ENCODE measurements at regions not wholly inside any gene's neighbourhood (a gene's known extent, or its start where the extent isn't known, plus 50 kb on each side); places are given as distances from the start of the nearest gene placed in this dataset.

GRCh38 chr3:76888856-76889255, 151.0 kb upstream of the ROBO2 start:
- intact Hi-C loops (cut with DNase I): no loop called here
- Histone ChIP-seq H3K9me3 (ENCODE audit: control insufficient read depth in 2 of 3, insufficient read depth in 1 of 3, low read length in 3 of 3) (no peaks in the 10 kb centered on the region), H3K4me1 (ENCODE audit: control insufficient read depth in 2 of 3, insufficient read depth in 2 of 3, low read depth in 1 of 3, low read length in 3 of 3) (no peaks in the 10 kb centered on the region), H3K27ac (ENCODE audit: low read depth in 2 of 2, low read length in 2 of 2) (no peak overlapping the region), H3K36me3 (ENCODE audit: control insufficient read depth in 2 of 3, insufficient read depth in 3 of 3, low read length in 3 of 3) (no peaks in the 10 kb centered on the region), H3K4me3 (ENCODE audit: low read length in 3 of 3) (no peak overlapping the region), H3K9ac (ENCODE audit: low read length in 3 of 3) (no peak overlapping the region), H3K27me3 (ENCODE audit: control insufficient read depth, insufficient read depth, low read length) (no peaks in the 10 kb centered on the region)
- FAIRE-seq (no peak), DNase-seq (no peak)
- TF ChIP-seq CTCF (IDR thresholded peaks at IDR 0.05; ENCODE audit: borderline replicate concordance, extremely low read depth, insufficient read depth): no peak

GRCh38 chr3:76889911-76890310, 150.0 kb upstream of the ROBO2 start:
- no peak for TF ChIP-seq CTCF (IDR thresholded peaks at IDR 0.05; ENCODE audit: borderline replicate concordance, extremely low read depth, insufficient read depth)
- H3K4me1 ChIP-seq (ENCODE audit: control insufficient read depth in 2 of 3, insufficient read depth in 2 of 3, low read depth in 1 of 3, low read length in 3 of 3): no peaks in the 10 kb centered on the region
- H3K27ac ChIP-seq (ENCODE audit: low read depth in 2 of 2, low read length in 2 of 2): no peak overlapping the region
- H3K9me3 ChIP-seq (ENCODE audit: control insufficient read depth in 2 of 3, insufficient read depth in 1 of 3, low read length in 3 of 3): no peaks in the 10 kb centered on the region
- H3K9ac ChIP-seq (ENCODE audit: low read length in 3 of 3): no peak overlapping the region
- FAIRE-seq (no peak), DNase-seq (no peak)
- no peaks in the 10 kb centered on the region for H3K27me3 ChIP-seq (ENCODE audit: control insufficient read depth, insufficient read depth, low read length)
- intact Hi-C loops (cut with DNase I): no loop called here
- no peaks in the 10 kb centered on the region for H3K36me3 ChIP-seq (ENCODE audit: control insufficient read depth in 2 of 3, insufficient read depth in 3 of 3, low read length in 3 of 3)
- H3K4me3 ChIP-seq (ENCODE audit: low read length in 3 of 3): no peak overlapping the region

GRCh38 chr3:76897076-76897475, 142.8 kb upstream of the ROBO2 start:
- no peak for FAIRE-seq

More at GRCh38 chr3:76897076-76897475, 142.8 kb upstream of the ROBO2 start:
- Histone ChIP-seq H3K27ac (ENCODE audit: low read depth in 2 of 2, low read length in 2 of 2) (no peak overlapping the region), H3K9me3 (ENCODE audit: control insufficient read depth in 2 of 3, insufficient read depth in 1 of 3, low read length in 3 of 3) (no peaks in the 10 kb centered on the region), H3K27me3 (ENCODE audit: control insufficient read depth, insufficient read depth, low read length) (no peaks in the 10 kb centered on the region), H3K4me3 (ENCODE audit: low read length in 3 of 3) (no peak overlapping the region), H3K36me3 (ENCODE audit: control insufficient read depth in 2 of 3, insufficient read depth in 3 of 3, low read length in 3 of 3) (no peaks in the 10 kb centered on the region), H3K9ac (ENCODE audit: low read length in 3 of 3) (no peak overlapping the region), H3K4me1 (ENCODE audit: control insufficient read depth in 2 of 3, insufficient read depth in 2 of 3, low read depth in 1 of 3, low read length in 3 of 3) (no peaks in the 10 kb centered on the region)
- intact Hi-C loops (cut with DNase I): no loop called here
- TF ChIP-seq CTCF (IDR thresholded peaks at IDR 0.05; ENCODE audit: borderline replicate concordance, extremely low read depth, insufficient read depth): no peak
- DNase-seq: no peak
